Sciatic nerve (tissue), 2 donors: ENCODE measurements at regions not wholly inside any gene's neighbourhood (a gene's known extent, or its start where the extent isn't known, plus 50 kb on each side); places are given as distances from the start of the nearest gene placed in this dataset.

Experiments used
- ATAC-seq: fragments of 200-7000 bp; cut with Tn5 transposase; one replicate; pipeline ENCODE4 v1.9.1; 2020; ENCODE audit warnings: mild to moderate bottlenecking, moderate library complexity
- DNase-seq: peaks from one replicate; pipeline ENCODE4 v3.0.0-alpha.2; 2020; ENCODE audit warnings: low spot score
- intact Hi-C: fragments of 100-400 bp; cut with DNase I; formaldehyde crosslinking; loops from one replicate; pipeline ENCODE4 v1.14.2; 2022
- donor health status: DM: no; HTN: no; CAD: no.
- donor health status: DM: no; HTN: no; CAD: no.

DNA sequence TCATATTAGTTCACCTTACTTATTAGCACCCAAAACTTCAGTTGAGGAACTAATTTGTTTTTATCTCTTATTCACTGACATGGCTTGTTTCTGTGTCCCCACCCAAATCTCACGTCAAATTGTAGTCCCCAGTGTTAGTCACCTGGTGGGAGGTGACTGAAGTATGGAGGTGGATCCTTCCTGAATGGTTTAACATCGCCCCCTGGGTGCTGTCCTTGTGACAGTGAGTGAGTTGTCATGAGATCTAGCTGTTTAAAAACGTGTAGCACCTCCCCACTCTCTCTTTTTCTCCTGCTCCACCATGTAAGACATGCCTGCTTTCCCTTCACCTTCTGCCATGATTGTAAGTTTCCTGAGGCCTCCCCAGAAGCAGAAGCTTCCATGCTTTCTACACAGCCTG is 75.0 kb upstream of the HECTD2 start:
- ATAC-seq (no peak), DNase-seq (no peak)
- intact Hi-C loops: no loop called here

DNA sequence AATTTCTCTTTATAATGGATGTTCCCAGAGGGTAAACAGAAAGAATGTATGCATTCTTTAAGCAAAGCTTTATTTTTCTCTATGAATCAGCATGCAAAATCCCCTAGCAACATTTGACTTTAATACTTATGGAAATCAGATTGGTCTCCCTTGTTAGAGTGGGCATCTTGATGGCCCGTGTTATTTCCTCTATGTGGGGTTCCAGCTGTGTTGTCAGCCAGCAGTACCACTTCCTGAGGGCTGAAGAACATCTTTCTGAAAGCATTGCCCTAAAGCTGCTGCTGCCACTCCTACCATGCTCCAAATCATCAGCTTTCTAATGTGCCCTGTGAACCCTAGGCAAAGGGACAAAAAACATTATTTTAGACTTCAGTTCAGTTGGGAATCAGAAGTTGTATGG is 70.4 kb upstream of the HECTD2 start:
- ATAC-seq (no peak), DNase-seq (no peak)
- intact Hi-C loops: no loop called here

DNA sequence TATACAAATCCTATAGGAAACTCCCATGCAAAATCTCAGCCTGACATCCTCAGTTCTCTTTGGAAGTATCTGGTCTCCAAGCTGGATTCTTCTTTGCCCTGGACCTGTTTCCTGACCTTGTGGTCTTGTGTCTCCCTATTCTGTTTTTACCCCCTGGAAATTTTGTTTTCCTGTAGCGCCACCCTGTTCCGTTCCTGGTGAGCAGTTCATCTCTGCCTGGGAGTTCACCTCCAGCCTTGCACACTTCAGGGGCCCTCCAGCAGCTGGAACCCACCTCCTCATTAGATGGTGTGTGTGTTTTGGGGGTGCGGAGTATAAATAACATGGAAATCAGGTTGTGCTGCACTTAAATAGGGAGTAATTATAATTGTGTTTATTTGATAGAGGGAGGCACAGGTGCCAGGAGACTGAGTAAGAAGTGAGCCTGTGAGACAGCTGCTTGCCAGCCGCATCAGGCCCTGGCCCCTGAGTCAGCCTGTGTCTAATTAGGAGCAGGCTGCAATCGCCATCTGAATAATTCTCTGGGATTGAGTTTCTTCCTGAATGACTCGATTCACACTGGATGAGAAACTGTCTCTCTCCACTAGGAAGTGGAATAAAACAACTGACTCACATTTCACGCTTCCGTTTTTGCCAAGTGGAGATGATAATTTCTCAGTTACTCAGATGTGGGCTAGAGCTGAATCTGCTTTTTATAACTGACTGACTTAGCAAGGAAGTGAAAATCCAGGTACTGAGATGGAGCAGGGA is 69.4 kb upstream of the HECTD2 start:
- no peak for DNase-seq
- peak; percentile 75 for ATAC-seq
- intact Hi-C loops: no loop called here

DNA sequence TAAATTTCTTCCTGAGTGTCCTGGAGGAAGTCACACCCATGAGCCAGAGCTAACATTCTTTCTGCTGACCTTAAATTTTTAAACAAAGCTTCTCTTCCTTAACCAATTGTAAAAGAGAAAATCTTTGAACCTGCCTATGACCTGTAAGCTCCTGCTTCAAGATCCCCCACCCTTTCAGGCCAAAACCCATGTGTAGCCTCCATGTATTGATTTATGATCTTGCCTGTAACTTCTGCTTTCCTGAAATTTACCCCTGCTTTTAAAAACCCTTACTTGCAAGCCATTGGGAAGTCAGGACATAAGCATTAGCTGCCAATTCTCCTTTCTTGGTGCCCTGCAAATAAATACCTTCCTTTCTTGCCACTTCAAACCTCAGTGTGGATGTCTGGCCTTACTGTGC is 68.5 kb upstream of the HECTD2 start:
- ATAC-seq (no peak), DNase-seq (no peak)
- intact Hi-C loops: no loop called here

DNA sequence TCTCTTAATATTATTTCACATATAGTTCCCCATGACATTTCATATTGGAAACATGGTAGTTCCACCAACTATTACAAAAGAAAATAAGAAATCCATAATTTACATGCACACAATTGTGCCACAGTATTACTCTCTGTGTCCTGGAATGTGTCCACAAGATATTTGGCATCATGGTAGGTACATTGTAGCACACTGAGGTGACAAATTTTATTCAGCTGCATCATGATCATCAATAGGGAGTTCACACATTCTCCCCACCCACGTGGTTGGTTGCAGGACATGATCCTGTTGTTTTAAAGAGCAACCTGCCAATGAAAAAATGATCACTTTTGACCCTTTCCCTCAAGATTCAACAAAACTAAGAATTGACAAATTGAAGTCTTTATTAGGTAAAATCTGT is 67.1 kb upstream of the HECTD2 start:
- DNase-seq: no peak
- intact Hi-C loops: no loop called here
- ATAC-seq: no peak

DNA sequence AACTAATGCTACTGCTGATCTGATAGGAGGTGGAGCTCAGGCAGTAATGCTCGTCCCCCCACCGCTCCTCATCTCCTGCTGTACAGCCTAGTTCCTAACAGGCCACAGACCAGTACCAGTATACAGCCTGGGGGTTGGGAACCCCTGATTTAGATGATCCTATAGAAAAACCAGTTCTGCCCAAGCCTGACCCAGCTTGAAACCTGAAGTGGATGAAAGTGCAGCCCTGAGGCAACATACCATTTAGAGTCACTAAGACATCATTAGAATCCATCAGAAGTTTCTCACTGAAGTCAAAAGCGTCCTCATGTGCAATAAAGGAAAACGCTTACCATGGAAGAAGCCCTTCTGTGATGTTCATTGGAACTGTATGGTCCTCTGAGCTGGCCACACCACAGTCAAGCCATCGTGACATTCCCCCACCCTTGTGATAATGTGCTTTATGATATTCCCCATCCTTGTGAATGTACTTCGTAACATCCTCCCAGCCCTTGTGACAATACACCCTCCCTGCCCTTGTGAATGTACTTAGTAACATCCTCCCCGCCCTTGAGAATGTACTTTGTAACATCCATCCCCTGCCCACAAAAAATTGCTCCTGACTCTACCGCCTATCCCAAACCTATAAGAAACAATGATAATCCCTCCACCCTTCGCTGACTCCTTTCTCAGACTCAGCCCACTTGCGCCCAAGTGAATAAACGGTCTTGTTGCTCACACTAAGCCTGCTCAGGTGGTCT is 65.9 kb upstream of the HECTD2 start:
- DNase-seq: no peak
- intact Hi-C loops: no loop called here
- ATAC-seq: no peak

DNA sequence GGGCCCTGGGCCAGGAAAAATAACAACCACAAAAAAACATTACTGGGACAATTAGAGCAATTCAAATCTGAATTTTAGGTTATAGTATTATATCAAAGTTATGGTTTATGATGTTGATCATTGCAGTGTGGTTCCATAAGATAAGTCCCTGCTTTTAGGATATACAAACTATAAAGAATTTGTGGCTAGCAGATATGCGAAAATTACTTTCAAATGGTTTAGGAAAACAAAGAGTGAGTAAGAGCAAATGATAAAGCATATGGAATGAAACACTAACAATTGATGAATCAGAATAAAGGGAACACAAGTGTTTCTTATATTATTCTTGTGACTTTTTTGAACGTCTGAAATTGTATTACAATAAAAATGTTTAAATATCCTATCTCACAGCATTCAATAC is 64.4 kb upstream of the HECTD2 start:
- DNase-seq (no peak), ATAC-seq (no peak)
- intact Hi-C loops: no loop called here

DNA sequence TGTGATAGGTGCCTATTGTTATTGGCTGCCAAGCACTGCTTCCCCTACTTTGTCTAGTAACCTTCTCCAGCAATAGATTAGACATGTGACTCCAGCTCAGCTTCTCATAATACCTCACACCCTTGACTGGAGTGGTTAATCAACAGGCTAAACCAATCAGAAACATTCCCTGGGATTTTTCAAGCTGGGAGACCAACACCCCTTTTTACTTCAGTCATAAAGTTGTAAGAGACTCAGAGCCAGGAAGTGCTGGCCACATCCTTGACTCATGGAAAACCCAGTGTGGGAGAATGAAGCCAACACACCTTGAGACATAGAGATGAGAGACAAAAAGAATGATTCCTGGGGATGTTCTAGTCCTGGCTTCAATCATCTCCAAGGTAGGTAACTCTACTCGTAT is 62.6 kb upstream of the HECTD2 start:
- intact Hi-C loops: no loop called here
- no peak for DNase-seq
- ATAC-seq: no peak

DNA sequence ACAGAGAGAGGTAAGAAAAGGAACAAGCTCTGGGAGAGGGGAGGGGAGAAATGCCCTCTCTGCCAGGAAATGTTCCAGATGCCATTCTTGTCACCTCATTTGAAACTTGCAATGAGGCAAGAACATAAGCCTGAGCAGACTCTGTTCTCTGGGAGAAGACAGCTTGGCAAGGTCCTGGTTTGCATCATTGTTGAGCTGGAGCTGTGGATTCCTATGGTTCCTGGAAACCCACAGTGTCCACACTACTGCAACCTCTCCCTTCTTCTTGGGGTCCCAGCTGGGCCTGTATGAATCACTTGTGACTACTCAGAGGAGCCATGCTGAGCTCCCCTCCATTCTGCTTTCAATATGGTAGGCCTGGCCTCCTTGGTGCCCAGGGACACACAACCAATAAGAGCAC is 60.8 kb upstream of the HECTD2 start:
- intact Hi-C loops: no loop called here
- ATAC-seq (peak; percentile 89), DNase-seq (no peak)

DNA sequence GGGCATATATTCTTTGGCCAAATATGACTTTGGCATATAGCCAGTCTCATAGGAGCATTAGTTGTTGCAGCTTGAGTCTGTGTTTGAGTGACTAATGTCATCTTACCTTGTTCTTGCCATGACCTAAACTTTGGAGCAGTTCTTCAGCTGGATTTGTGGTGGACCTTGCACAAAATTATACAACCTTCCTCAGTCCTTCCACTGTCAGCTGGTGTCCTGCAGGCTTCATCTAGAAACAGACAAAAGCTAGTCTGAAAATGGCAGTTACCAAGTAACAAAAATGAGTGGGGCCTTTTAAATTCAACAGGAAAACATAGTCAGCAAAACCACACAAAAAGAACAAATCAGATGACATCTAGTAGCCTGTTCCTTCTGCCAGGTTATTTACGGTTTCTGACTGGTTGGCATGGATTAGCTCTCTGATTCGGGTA is 59.5 kb upstream of the HECTD2 start:
- intact Hi-C loops: no loop called here
- no peak for ATAC-seq
- no peak for DNase-seq

DNA sequence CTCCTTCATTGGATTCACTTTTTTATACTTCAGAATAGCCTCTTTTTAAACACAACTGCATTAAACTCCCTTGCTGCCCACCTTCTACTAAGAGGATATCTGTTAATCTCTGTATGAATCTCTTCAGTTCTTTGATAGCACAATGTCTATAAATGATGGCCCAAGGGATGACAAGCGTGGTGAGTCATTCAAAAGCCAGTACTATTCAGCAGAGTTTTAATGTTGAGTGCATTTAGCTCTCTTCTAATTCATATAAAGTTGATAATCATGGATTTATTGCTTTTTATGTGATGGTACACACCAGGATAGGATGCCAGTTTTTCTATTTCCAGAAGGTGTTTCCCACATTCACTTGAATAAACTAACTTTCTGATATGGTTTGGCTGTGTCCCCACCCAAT is 57.4 kb upstream of the HECTD2 start:
- ATAC-seq (no peak), DNase-seq (no peak)

DNA sequence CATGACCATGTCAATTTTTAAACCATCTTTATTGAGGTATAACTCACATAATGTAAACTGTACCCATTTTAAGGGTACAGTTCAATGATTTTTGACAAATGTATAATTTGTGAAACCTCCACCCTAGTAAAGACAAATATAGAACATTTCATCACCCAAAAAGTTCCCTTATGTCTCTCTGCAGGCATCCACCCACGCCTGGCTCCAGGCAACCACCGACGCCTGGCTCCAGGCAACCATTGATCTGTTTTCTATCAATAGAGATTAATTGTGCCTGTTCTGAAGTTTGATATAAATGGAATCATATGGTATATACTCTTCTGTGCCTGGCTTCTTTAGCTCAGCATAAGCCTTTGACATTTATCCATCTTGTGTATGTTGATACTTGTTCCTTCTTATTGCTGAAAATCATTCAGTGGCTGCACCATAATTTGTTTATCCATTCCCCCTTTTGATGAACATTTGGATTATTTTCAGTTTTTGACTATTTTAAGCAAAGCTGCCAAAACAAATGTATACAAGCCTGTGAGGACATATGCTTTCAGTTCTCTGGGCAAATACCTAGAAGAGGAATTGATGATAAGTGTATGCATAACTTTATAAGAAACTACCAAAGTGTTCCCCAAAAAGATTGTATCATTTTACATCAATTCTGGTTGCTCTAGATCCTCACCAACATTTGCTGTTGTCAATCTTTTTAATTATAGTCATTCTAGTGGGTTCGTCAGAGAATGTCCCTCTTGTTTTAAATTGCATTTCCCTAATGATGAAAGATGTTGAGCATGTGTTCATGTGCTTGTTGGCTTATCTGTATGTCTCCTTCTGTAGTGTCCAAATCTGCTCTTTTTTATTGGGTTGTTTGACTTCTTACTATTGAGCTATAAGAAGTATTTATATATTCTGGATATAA is 55.7 kb upstream of the HECTD2 start:
- ATAC-seq: no peak
- intact Hi-C loops: no loop called here

More for the DNA sequence above, 57.4 kb upstream of the HECTD2 start:
- intact Hi-C loops: no loop called here

DNA sequence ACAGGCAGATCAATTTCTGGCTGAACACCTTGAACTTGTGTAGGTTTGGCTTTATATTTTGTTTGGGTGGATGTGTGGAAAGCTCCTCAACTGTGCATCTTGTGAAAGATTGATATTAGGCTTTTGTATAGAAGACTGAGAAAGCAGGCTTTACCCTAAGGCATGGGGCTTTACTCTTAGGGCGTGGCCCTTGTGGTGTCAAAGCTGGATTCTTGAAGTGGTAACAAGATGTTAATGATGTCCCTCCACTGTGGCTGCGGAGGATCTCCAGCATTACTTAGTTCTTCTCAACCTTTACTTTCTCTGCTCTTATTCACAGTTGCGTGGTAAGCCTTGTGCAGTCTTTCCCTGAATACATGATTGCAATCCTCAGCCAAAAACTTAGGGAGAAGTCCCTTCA is 54.1 kb upstream of the HECTD2 start:
- ATAC-seq: no peak
- DNase-seq: no peak
- intact Hi-C loops: no loop called here

More for the DNA sequence above, 55.7 kb upstream of the HECTD2 start:
- no peak for DNase-seq

DNA sequence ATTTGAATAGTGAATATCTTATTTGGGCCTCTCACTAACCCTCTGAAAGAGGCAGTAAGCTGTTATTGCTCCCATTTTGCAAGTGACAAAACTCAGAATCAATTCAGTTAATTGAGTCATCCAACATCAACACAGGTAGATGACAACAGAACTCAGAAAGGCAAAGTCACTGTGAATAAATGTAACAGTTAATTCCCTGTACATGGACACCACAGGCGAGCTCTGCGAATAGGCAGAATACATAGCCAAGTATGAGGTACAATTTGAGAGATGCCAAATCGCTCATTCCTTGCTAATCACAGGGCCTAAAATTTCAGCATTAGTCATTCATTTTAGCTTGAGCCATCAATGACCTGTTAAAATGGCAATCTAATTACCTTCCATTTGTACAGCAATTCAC is 52.6 kb upstream of the HECTD2 start:
- ATAC-seq: no peak

More for the DNA sequence above, 52.6 kb upstream of the HECTD2 start:
- intact Hi-C loops: no loop called here
- no peak for DNase-seq
